ENCODE measurements at regions not wholly inside any gene's neighbourhood (a gene's known extent, or its start where the extent isn't known, plus 50 kb on each side); places are given as distances from the start of the nearest gene placed in this dataset.
"Not testable (repeated sequence)": the region's sequence is repeated elsewhere in the genome, so short reads cannot be mapped to it uniquely, and the experiment has no call there.

- DNase-seq: no peak
Measured at GRCh38 chr17:36848008-36848902, 89.0 kb upstream of the LHX1 start.

- DNase-seq: not testable (repeated sequence)
Measured at GRCh38 chr17:36849020-36849419, 88.3 kb upstream of the LHX1 start.

DNA sequence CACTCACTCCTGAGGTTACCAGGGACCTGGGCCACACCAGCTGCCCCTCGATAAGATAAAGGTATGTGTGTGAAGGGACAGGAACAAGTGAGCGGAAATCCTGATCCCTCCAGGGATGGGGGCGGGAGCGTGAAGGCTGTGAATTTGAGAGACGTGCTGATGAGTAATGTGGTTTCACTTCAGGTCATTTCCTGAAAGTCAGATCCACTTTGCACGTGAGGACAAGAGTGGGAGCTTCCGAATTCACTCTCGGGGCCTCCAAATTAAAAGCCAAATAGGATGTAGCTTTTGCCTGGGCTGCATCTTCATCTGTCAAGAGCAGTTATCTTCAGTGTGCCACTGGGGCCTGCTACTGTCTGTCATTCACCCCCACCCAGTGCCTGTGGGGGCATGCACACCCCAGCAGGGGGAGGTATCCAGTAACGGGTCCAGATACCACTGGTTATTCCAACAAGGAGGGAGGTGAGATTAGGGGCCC, 87.4 kb upstream of the LHX1 start:
- DNase-seq: no peak

DNA sequence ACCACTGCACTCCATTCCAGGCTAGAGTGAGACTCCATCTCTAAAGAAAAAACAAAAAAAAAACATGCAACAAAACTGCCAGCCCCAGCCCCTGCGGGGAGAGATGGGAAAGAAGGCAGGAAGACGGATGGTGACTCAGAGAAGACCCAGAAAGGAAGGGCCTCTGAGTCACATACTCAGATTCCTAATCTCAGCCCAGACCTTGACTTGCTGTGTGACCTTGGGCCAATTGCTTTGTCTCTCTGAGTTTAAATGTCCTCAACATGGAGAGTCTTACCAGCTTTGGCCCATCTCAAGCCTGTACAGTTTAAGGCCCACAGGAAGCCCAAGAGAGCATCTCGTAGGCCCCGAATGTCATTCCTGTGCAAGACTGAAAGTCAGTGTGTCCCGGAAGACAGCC, 86.5 kb upstream of the LHX1 start:
- no peak for DNase-seq

GRCh38 chr17:36851250-36851649, 86.0 kb upstream of the LHX1 start:
- DNase-seq: no peak

DNA sequence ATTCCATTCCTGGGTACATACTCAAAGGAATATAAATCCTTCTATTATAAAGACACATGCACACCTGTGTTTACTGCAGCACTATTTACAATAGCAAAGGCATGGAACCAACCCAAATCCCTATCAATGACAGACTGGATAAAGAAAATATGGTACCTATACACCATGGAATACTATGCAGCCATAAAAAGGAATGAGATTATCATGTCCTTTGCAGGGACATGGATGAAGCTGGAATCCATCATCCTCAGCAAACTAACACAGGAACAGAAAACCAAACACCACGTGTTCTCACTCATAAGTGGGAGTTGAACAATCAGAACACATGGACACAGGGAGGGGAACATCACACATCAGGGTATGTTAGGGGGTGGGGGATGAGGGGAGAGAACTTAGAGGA, 84.8 kb upstream of the LHX1 start:
- DNase-seq: not testable (repeated sequence)

GRCh38 chr17:36854982-36855381, 82.3 kb upstream of the LHX1 start:
- no peak for DNase-seq

GRCh38 chr17:36855459-36855858, 81.8 kb upstream of the LHX1 start:
- DNase-seq: no peak

DNA sequence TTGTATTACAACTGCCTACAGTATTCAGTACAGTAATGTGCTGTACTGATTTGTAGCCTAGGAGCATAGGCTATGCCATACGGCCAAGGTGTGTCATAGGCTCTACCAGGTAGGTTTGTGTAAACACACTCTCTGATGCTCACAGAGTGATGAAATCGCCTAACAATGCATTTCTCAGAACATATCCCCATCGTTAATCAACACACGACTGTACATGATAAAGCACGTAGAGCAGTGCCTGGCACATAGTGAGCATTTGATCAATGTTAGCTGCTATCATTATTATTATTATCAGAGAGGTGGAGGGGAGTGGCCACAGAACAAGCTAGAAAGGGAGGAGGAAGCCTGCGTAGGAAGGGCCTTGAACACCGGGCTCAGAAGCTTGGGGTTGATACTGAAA, 81.1 kb upstream of the LHX1 start:
- DNase-seq: no peak

DNA sequence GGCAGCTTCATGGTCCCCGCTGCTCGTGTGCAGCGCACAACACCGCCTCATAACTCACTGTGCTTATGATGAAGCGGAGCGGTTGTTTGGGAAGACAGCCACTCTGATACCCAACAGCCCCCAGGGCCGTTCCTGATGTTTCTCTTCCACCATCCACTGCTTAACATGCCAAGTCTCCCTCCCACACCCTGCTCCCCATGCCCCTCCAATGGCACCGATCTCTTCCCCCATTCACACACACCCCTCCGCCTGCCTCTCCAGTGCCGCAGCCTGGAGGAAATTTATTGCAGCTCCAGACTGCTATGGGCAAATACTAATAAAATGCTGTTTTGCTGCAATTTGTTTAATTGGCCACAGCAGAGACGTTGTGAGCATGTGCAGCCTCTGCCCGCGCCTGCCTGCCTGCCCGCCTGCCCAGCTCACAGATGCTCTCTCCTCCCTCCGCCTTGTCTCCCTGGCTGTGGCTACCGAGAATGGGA, 80.3 kb upstream of the LHX1 start:
- DNase-seq: no peak

- no peak for DNase-seq
Measured at GRCh38 chr17:36857698-36858097, 79.6 kb upstream of the LHX1 start.

DNA sequence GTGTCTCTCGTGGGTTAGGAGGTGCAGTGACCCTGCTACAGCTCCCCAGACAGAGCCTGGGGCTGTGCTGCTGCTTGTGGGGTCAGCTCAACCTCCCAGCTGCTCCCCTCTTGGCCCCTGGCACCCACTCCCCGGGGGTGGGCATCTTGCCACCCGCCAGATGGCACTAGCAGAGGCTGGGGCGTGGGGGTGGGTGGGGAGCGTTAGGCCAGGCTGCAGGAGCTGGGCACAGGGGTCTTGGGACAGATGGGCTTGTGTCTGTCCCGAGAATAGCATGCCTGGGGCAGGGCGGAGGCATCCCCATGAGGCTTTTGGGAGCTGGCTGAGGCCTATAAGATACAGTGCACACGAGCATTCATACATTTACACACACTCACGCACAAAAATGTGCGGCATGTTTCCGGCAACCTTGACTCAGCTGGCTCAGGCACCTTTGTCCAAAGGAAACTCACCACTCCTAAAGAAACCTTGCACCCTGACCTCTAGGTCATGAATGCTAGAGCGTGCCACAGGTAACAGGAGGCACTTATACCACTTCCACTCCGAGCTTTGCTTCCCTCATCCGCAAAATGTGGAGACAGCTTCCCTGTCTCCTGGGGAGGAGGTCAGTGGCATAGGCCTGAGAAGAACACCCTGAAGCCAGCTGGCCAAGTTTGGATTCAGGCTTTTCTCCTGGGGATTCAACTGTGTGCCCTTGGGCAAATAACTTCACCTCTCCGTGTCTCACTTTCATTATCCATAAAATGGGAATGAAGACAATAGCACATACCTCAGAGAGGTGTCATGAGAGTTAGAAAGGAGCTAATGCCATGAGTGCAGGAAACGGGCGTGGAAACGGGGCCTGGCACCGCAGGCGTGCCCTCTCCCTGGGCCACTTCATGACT, 78.9 kb upstream of the LHX1 start:
- no peak for DNase-seq

- DNase-seq: no peak
Measured at GRCh38 chr17:36859003-36859300, 78.3 kb upstream of the LHX1 start.

- DNase-seq: no peak
Measured at GRCh38 chr17:36859706-36860105, 77.6 kb upstream of the LHX1 start.

GRCh38 chr17:36861531-36861930, 75.7 kb upstream of the LHX1 start:
- DNase-seq: no peak

GRCh38 chr17:36862116-36862920, 75.0 kb upstream of the LHX1 start:
- no peak for DNase-seq

GRCh38 chr17:36863131-36863530, 74.1 kb upstream of the LHX1 start:
- DNase-seq: no peak

- no peak for DNase-seq
Measured at GRCh38 chr17:36863676-36864612, 73.3 kb upstream of the LHX1 start.

- DNase-seq: no peak
Measured at GRCh38 chr17:36864827-36865430, 72.3 kb upstream of the LHX1 start.

DNA sequence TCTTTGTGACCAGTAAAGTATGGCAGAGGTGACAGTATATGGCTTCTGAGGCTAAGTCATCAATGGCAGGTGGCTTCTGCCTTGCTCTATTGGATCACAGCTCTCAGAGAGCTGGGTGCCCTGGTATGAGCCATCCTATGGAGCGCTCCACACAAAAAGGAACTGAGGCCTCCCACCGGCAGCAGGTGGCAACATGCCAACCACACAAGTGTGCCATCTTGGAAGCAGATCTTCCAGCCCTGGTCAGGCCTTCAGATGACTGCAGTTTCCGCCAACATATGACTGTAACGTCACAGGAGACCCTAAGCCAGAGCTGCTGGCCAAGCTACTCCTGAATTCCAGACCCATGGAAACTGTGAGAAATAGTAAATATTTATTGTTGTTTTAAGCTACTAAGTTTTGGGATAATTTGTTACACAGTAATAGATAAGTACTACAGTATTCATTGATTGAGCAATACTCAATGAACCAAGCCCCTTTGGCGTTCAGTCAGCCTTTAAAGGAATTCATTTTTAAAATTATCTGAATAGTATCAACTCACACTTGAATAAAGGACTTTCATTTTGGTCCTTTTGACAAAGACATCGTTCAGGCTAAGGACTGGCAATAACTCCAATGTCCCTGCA, 69.4 kb upstream of the LHX1 start:
- no peak for DNase-seq

GRCh38 chr17:36868777-36869176, 68.5 kb upstream of the LHX1 start:
- DNase-seq: no peak

Data from CD4-positive, alpha-beta T cell treated with Interleukin-4 for 1 hour (primary cell).